Heart left ventricle (tissue), 13 donors: ENCODE measurements at regions not wholly inside any gene's neighbourhood (a gene's known extent, or its start where the extent isn't known, plus 50 kb on each side); places are given as distances from the start of the nearest gene placed in this dataset.

Experiments
- CTCF ChIP-seq, 12 donors: fragments of 200-600 bp; sonication (generic) in 4 of 12; IDR thresholded peaks; one replicate each; pipeline versions ENCODE4 v1.5.0 to v1.8.0; 2018 to 2022; ENCODE audit warnings: antibody characterized with exemption in 12 of 12, mild to moderate bottlenecking in 5 of 12
- POLR2A ChIP-seq, 2 donors: fragments of 450-650 bp; IDR thresholded peaks; one replicate each; pipeline ENCODE4 v1.6.1; 2017; ENCODE audit warnings: antibody characterized with exemption in 2 of 2, mild to moderate bottlenecking in 2 of 2, moderate library complexity in 2 of 2
- donor health status: ischemic (EF 13 %, LVEDD 7.1; RV severe dilation, severe dysfunction).
- donor health status: DM: no; HTN: yes; CAD: no.
- donor health status: DM: no; HTN: no; CAD: no.
- donor health status: ischemic (EF 25% LVEDD 6.9; RV normal size, moderate dysfunction).
- donor health status: ischemic (EF 25% LVEDD 5.7; RV mildly dilated, moderate dysfunction).
- donor health status: ischemic (EF 35%, LVEDD 5.7; RV mildly dilated, moderate dysfunction).
- donor health status: nonischemic (EF 11% LVEDD 7.7; RV severe dilation, severe dysfunction).
- donor health status: DM: yes; HTN: yes; CAD: no.
- donor health status: PGD.
- donor health status: ischemic (EF 29% LVEDD 5.4; RV normal size, mild dysfunction).
- donor health status: nonischemic (EF 23%, LVEDD 6.1; RV moderate dilation, normal function).

- TF ChIP-seq POLR2A (IDR thresholded peaks at IDR 0.05) = no peak
- no peak for TF ChIP-seq CTCF (IDR thresholded peaks at IDR 0.05)
Measured at GRCh38 chr5:130705368-130705767, 459.7 kb downstream of the HINT1 start.
